ENCODE measurements at regions not wholly inside any gene's neighbourhood (a gene's known extent, or its start where the extent isn't known, plus 50 kb on each side); places are given as distances from the start of the nearest gene placed in this dataset.
"Not testable (repeated sequence)": the region's sequence is repeated elsewhere in the genome, so short reads cannot be mapped to it uniquely, and the experiment has no call there.

GRCh38 chr16:60214311-60214710 lies 1480.2 kb upstream of the GOT2 start:
- TF ChIP-seq, protein P1, sequence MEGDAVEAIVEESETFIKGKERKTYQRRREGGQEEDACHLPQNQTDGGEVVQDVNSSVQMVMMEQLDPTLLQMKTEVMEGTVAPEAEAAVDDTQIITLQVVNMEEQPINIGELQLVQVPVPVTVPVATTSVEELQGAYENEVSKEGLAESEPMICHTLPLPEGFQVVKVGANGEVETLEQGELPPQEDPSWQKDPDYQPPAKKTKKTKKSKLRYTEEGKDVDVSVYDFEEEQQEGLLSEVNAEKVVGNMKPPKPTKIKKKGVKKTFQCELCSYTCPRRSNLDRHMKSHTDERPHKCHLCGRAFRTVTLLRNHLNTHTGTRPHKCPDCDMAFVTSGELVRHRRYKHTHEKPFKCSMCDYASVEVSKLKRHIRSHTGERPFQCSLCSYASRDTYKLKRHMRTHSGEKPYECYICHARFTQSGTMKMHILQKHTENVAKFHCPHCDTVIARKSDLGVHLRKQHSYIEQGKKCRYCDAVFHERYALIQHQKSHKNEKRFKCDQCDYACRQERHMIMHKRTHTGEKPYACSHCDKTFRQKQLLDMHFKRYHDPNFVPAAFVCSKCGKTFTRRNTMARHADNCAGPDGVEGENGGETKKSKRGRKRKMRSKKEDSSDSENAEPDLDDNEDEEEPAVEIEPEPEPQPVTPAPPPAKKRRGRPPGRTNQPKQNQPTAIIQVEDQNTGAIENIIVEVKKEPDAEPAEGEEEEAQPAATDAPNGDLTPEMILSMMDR (IDR thresholded peaks at IDR 0.05) = no peak
- intact Hi-C loops (cut with micrococcal nuclease) = no loop called here
- ATAC-seq (ENCODE audit: low read depth) = no peak
- no peak overlapping the region for H3K27ac Mint-ChIP-seq
- POLR2A ChIA-PET = no interaction called here
- CTCF ChIA-PET = no interaction called here
- H3K4me1 Mint-ChIP-seq = no peaks in the 10 kb centered on the region
- H3K27me3 Mint-ChIP-seq = no peaks in the 10 kb centered on the region
- no peaks in the 10 kb centered on the region for H3K9me3 Mint-ChIP-seq
- no peak overlapping the region for H3K4me3 Mint-ChIP-seq
- DNase-seq = no peak
- H3K36me3 Mint-ChIP-seq (ENCODE audit: low read depth) = no peaks in the 10 kb centered on the region

DNA sequence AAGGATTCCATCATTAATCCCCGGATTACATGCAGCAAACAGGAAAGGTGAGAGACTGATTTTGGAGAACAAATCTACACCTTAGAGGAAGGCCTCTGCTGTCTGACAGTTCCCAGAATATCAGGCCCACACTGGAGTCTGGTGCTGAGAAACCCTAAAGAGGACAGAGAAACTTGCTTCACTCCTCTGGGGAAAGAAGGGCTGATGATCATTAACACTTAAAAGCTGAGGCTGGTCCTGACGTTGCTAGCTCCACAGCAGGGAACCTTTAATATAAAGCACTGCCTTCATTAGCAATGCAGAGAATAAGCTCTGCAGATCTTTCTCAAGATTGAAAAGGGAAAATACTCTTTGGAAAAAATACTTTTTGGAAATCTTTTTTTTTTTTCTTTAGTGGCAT lies 1472.4 kb upstream of the GOT2 start:
- intact Hi-C loops (cut with micrococcal nuclease) = no loop called here
- no peak overlapping the region for H3K27ac Mint-ChIP-seq
- TF ChIP-seq, protein P1 (IDR thresholded peaks at IDR 0.05) = no peak
- H3K4me1 Mint-ChIP-seq = no peaks in the 10 kb centered on the region
- no peaks in the 10 kb centered on the region for H3K27me3 Mint-ChIP-seq
- POLR2A ChIA-PET = no interaction called here
- H3K4me3 Mint-ChIP-seq = no peak overlapping the region
- H3K36me3 Mint-ChIP-seq (ENCODE audit: low read depth) = no peaks in the 10 kb centered on the region
- no peak for DNase-seq
- no peak for ATAC-seq (ENCODE audit: low read depth)
- H3K9me3 Mint-ChIP-seq = peaks cover 2% of the 10 kb centered on the region
- CTCF ChIA-PET = no interaction called here

GRCh38 chr16:60204181-60204580 lies 1470.1 kb upstream of the GOT2 start:
- TF ChIP-seq, protein P1 (IDR thresholded peaks at IDR 0.05) = no peak
- Mint-ChIP-seq H3K4me3 (no peak overlapping the region), H3K27ac (no peak overlapping the region), H3K4me1 (no peaks in the 10 kb centered on the region), H3K27me3 (no peaks in the 10 kb centered on the region), H3K36me3 (ENCODE audit: low read depth) (no peaks in the 10 kb centered on the region), H3K9me3 (peaks cover 4% of the 10 kb centered on the region)
- no peak for DNase-seq
- ChIA-PET POLR2A (no interaction called here), CTCF (no interaction called here)
- intact Hi-C loops (cut with micrococcal nuclease) = no loop called here
- no peak for ATAC-seq (ENCODE audit: low read depth)

- TF ChIP-seq, protein P1 (IDR thresholded peaks at IDR 0.05) = no peak
- no peaks in the 10 kb centered on the region for H3K4me1 Mint-ChIP-seq
- no peak overlapping the region for H3K4me3 Mint-ChIP-seq
- POLR2A ChIA-PET = no interaction called here
- H3K36me3 Mint-ChIP-seq (ENCODE audit: low read depth) = no peaks in the 10 kb centered on the region
- intact Hi-C loops (cut with micrococcal nuclease) = loop anchor here (2.0 kb wide), 1 partner anchor 1389 kb away; no protein-coding TSS in a partner anchor
- ATAC-seq (ENCODE audit: low read depth) (no peak), DNase-seq (no peak)
- H3K27ac Mint-ChIP-seq = no peak overlapping the region
- CTCF ChIA-PET = no interaction called here
- H3K27me3 Mint-ChIP-seq = no peaks in the 10 kb centered on the region
- H3K9me3 Mint-ChIP-seq = peaks cover 8% of the 10 kb centered on the region
Observed at GRCh38 chr16:60203525-60204124, 1469.5 kb upstream of the GOT2 start.

DNA sequence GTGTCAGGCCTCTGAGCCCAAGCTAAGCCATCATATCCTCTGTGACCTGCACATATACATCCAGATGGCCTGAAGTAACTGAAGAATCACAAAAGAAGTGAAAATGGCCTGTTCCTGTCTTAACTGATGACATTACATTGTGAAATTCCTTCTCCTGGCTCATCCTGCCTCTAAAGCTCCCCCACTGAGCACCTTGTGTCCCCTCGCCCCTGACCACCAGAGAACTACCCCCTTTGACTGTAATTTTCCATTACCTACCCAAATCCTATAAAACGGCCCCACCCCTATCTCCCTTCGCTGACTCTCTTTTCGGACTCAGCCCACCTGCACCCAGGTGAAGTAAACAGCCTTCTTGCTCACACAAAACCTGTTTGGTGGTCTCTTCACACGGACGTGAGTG lies 1466.6 kb upstream of the GOT2 start:
- peaks cover 11% of the 10 kb centered on the region for H3K9me3 Mint-ChIP-seq
- H3K36me3 Mint-ChIP-seq (ENCODE audit: low read depth); H3K27ac Mint-ChIP-seq; CTCF ChIA-PET; intact Hi-C loops (cut with micrococcal nuclease); ATAC-seq (ENCODE audit: low read depth); H3K4me3 Mint-ChIP-seq; H3K4me1 Mint-ChIP-seq; DNase-seq; H3K27me3 Mint-ChIP-seq; POLR2A ChIA-PET: not testable (repeated sequence)

DNA sequence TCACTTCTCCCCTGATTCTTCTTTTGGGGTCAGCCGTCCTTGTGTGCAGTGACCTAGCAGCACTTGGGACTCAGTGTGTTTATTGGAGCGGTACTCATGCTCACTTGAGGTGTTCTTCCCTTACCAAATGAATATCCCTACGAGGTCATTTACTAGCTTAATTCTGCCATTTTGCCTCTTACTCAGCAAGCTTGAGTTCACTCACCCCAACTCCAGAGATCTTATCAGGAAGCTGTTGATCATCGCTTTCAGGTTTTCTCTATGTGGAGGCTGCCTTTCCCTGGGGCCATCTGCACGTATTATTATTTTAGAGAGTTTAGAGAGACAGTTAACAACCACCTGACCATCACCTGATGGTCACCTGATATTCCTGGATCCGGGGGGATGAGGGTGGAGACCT lies 1466.0 kb upstream of the GOT2 start:
- TF ChIP-seq, protein P1 (IDR thresholded peaks at IDR 0.05) = no peak
- Mint-ChIP-seq H3K4me3 (no peak overlapping the region), H3K27me3 (no peaks in the 10 kb centered on the region), H3K27ac (no peak overlapping the region), H3K4me1 (no peaks in the 10 kb centered on the region), H3K36me3 (ENCODE audit: low read depth) (no peaks in the 10 kb centered on the region), H3K9me3 (peaks cover 11% of the 10 kb centered on the region)
- ChIA-PET CTCF (no interaction called here), POLR2A (no interaction called here)
- DNase-seq = no peak
- intact Hi-C loops (cut with micrococcal nuclease) = no loop called here
- no peak for ATAC-seq (ENCODE audit: low read depth)
